PFSK-1 (cell line): ENCODE measurements at regions not wholly inside any gene's neighbourhood (a gene's known extent, or its start where the extent isn't known, plus 50 kb on each side); places are given as distances from the start of the nearest gene placed in this dataset.

Experiments used
- FOXP2 ChIP-seq: optimal IDR thresholded peaks from 2 replicates; pipeline ENCODE3; 2011; ENCODE audit warnings: borderline replicate concordance, control low read depth, inconsistent platforms; ENCODE audit not compliant: insufficient read depth; ENCODE audit errors: extremely low read length, extremely low read depth
- POLR2AphosphoS5 ChIP-seq: IDR thresholded peaks from 2 replicates; pipeline ENCODE4 v1.6.1; 2012; ENCODE audit warnings: low read depth, mild to moderate bottlenecking, control low read depth, low read length, moderate library complexity
- REST ChIP-seq, 2 experiments: IDR thresholded peaks; 2 replicates each; pipeline versions ENCODE4 v1.6.1 to v1.8.0; 2011 to 2012; ENCODE audit warnings: low read depth in 2 of 2, low read length in 2 of 2, control low read depth in 1 of 2, inconsistent platforms in 1 of 2, mild to moderate bottlenecking in 1 of 2, moderate library complexity in 1 of 2; ENCODE audit not compliant: insufficient read depth in 1 of 2
- SIN3A ChIP-seq: IDR thresholded peaks from 2 replicates; pipeline ENCODE4 v1.6.1; 2012; ENCODE audit warnings: mild to moderate bottlenecking, low read length, moderate library complexity, borderline replicate concordance; ENCODE audit not compliant: insufficient read depth
- TAF1 ChIP-seq: IDR thresholded peaks from 2 replicates; pipeline ENCODE4 v1.6.1; 2012; ENCODE audit warnings: low read length, control low read depth, borderline replicate concordance; ENCODE audit not compliant: insufficient read depth

GRCh38 chr14:54209511-54210250, 187.1 kb upstream of the CDKN3 start:
- no peak for TF ChIP-seq SIN3A
- TF ChIP-seq REST (IDR thresholded peaks at IDR 0.05; ENCODE audit: insufficient read depth in 1 of 2, low read depth in 2 of 2, low read length in 2 of 2): no peak
- TF ChIP-seq FOXP2: no peak
- no peak for TF ChIP-seq TAF1
- no peak for TF ChIP-seq POLR2AphosphoS5

GRCh38 chr14:54211551-54212308, 185.1 kb upstream of the CDKN3 start:
- TF ChIP-seq POLR2AphosphoS5 (no peak), REST (IDR thresholded peaks at IDR 0.05; ENCODE audit: insufficient read depth in 1 of 2, low read depth in 2 of 2, low read length in 2 of 2) (no peak), SIN3A (no peak), TAF1 (no peak), FOXP2 (no peak)

- TF ChIP-seq SIN3A (no peak), FOXP2 (no peak), TAF1 (no peak), POLR2AphosphoS5 (no peak), REST (IDR thresholded peaks at IDR 0.05; ENCODE audit: insufficient read depth in 1 of 2, low read depth in 2 of 2, low read length in 2 of 2) (no peak)
Measured at GRCh38 chr14:54213536-54213935, 183.3 kb upstream of the CDKN3 start.

GRCh38 chr14:54216827-54217226, 180.0 kb upstream of the CDKN3 start:
- no peak for TF ChIP-seq REST (IDR thresholded peaks at IDR 0.05; ENCODE audit: insufficient read depth in 1 of 2, low read depth in 2 of 2, low read length in 2 of 2)
- no peak for TF ChIP-seq FOXP2
- no peak for TF ChIP-seq POLR2AphosphoS5
- no peak for TF ChIP-seq SIN3A
- TF ChIP-seq TAF1: no peak
